HEK293 (cell line): ENCODE measurements at regions not wholly inside any gene's neighbourhood (a gene's known extent, or its start where the extent isn't known, plus 50 kb on each side); places are given as distances from the start of the nearest gene placed in this dataset.

Source experiments
- CTCF ChIA-PET: fragments of 350-600 bp; formaldehyde crosslinking; extraction: SDS; loops from one replicate; lab custom pipeline; 2021; ENCODE audit warnings: antibody characterized with exemption; lab: Yijun Ruan, JAX
- POLR2A ChIA-PET: fragments of 300-600 bp; formaldehyde crosslinking; extraction: SDS; loops from one replicate; lab custom pipeline; 2020; ENCODE audit warnings: antibody characterized with exemption, inconsistent platforms; lab: Yijun Ruan, JAX
- H3K27ac ChIP-seq: fragments of 200-500 bp; sonication (Bioruptor generic); 2 replicates; pipeline ENCODE4 v1.5.1; 2014; ENCODE audit warnings: low read depth, low read length, control low read depth, inconsistent platforms; ENCODE audit errors: extremely low read depth
- H3K36me3 ChIP-seq, 2 experiments: fragments of 200-500 bp in 1 of 2; sonication (Bioruptor generic) in 1 of 2; 1 replicate in 1 of 2; 2 replicates in 1 of 2; pipeline ENCODE4 v1.5.1; 2014 to 2017; ENCODE audit warnings: inconsistent platforms in 2 of 2, low read length in 2 of 2; ENCODE audit not compliant: control insufficient read depth in 2 of 2, insufficient read depth in 1 of 2
- H3K4me1 ChIP-seq: fragments of 200-500 bp; sonication (Bioruptor generic); 2 replicates; pipeline ENCODE4 v1.5.1; 2014; ENCODE audit warnings: mild to moderate bottlenecking, low read length, inconsistent platforms; ENCODE audit not compliant: control insufficient read depth, insufficient read depth
- H3K4me3 ChIP-seq: 2 replicates; pipeline ENCODE4 v1.5.1; 2011; ENCODE audit warnings: low read depth, mild to moderate bottlenecking, control low read depth, low read length, moderate library complexity
- H3K9me3 ChIP-seq: fragments of 200-500 bp; sonication (Bioruptor generic); 2 replicates; pipeline ENCODE4 v1.5.1; 2014; ENCODE audit warnings: low read depth, low read length, inconsistent platforms; ENCODE audit not compliant: control insufficient read depth, insufficient read depth
- BCL11A ChIP-seq: fragments of 450-650 bp; formaldehyde crosslinking; IDR thresholded peaks from 2 replicates; pipeline ENCODE4 v1.5.1; 2016; ENCODE audit warnings: low read depth, missing biosample characterization, missing genetic modification characterization
- GLI2 ChIP-seq: fragments of 450-650 bp; formaldehyde crosslinking; IDR thresholded peaks from 2 replicates; pipeline ENCODE4; 2017; ENCODE audit warnings: missing biosample characterization, missing genetic modification characterization, low read depth, borderline replicate concordance
- GLIS2 ChIP-seq: fragments of 450-650 bp; formaldehyde crosslinking; IDR thresholded peaks from 2 replicates; pipeline ENCODE4 v1.5.1; 2016; ENCODE audit warnings: missing biosample characterization, missing genetic modification characterization
- HOXD13 ChIP-seq: sonication (generic); formaldehyde crosslinking; IDR thresholded peaks from 2 replicates; pipeline ENCODE4 v1.8.0; 2022; ENCODE audit warnings: missing genetic modification reagents, borderline replicate concordance
- KLF9 ChIP-seq: fragments of 450-650 bp; formaldehyde crosslinking; IDR thresholded peaks from 2 replicates; pipeline ENCODE4 v1.5.1; 2016; ENCODE audit warnings: missing biosample characterization, missing genetic modification characterization, low read depth
- ZBTB8A ChIP-seq: fragments of 450-650 bp; formaldehyde crosslinking; IDR thresholded peaks from 2 replicates; pipeline ENCODE4 v1.5.1; 2016; ENCODE audit warnings: missing biosample characterization, missing genetic modification characterization
- ZEB2 ChIP-seq: fragments of 450-650 bp; formaldehyde crosslinking; IDR thresholded peaks from 2 replicates; pipeline ENCODE4 v1.5.1; 2016; ENCODE audit warnings: missing biosample characterization, missing genetic modification characterization
- ZNF16 ChIP-seq: fragments of 450-650 bp; formaldehyde crosslinking; IDR thresholded peaks from 2 replicates; pipeline ENCODE4 v1.5.1; 2016; ENCODE audit warnings: low read depth, missing biosample characterization, missing genetic modification characterization
- ZNF214 ChIP-seq: fragments of 450-650 bp; formaldehyde crosslinking; IDR thresholded peaks from 2 replicates; pipeline ENCODE4 v1.5.1; 2017; ENCODE audit warnings: missing biosample characterization, mild to moderate bottlenecking, missing genetic modification characterization, borderline replicate concordance
- ZNF23 ChIP-seq: fragments of 450-650 bp; formaldehyde crosslinking; IDR thresholded peaks from 2 replicates; pipeline ENCODE4 v1.5.1; 2016; ENCODE audit warnings: missing biosample characterization, missing genetic modification characterization, borderline replicate concordance
- ZNF324 ChIP-seq: fragments of 450-650 bp; formaldehyde crosslinking; IDR thresholded peaks from 2 replicates; pipeline ENCODE4 v1.5.1; 2016; ENCODE audit warnings: missing biosample characterization, missing genetic modification characterization
- ZNF394 ChIP-seq: fragments of 450-650 bp; formaldehyde crosslinking; IDR thresholded peaks from 2 replicates; pipeline ENCODE4 v1.5.1; 2016; ENCODE audit warnings: missing biosample characterization, missing genetic modification characterization, mild to moderate bottlenecking, moderate library complexity, borderline replicate concordance
- ZNF426 ChIP-seq: fragments of 450-650 bp; formaldehyde crosslinking; IDR thresholded peaks from 2 replicates; pipeline ENCODE4 v1.5.1; 2017; ENCODE audit warnings: missing biosample characterization, missing genetic modification characterization, mild to moderate bottlenecking, inconsistent platforms, moderate library complexity
- ZNF510 ChIP-seq: fragments of 450-650 bp; formaldehyde crosslinking; IDR thresholded peaks from 2 replicates; pipeline ENCODE4 v1.5.1; 2018; ENCODE audit warnings: mild to moderate bottlenecking, missing genetic modification characterization, missing biosample characterization; ENCODE audit not compliant: insufficient replicate concordance
- ZNF621 ChIP-seq: fragments of 450-650 bp; formaldehyde crosslinking; IDR thresholded peaks from 2 replicates; pipeline ENCODE4 v1.5.1; 2017; ENCODE audit warnings: missing biosample characterization, missing genetic modification characterization
- ZNF623 ChIP-seq: fragments of 450-650 bp; formaldehyde crosslinking; IDR thresholded peaks from 2 replicates; pipeline ENCODE4 v1.5.1; 2016; ENCODE audit warnings: missing biosample characterization, missing genetic modification characterization
- ZNF660 ChIP-seq: fragments of 450-650 bp; IDR thresholded peaks from 2 replicates; pipeline ENCODE4 v1.5.1; 2018; ENCODE audit warnings: missing biosample characterization, mild to moderate bottlenecking, missing genetic modification characterization
- TF ChIP-seq, protein P1 (sequence below): fragments of 450-650 bp; formaldehyde crosslinking; IDR thresholded peaks from 2 replicates; pipeline ENCODE4 v1.5.1; 2016; ENCODE audit warnings: missing biosample characterization, missing genetic modification characterization
- TF ChIP-seq, protein P2 (sequence below): sonication (generic); formaldehyde crosslinking; IDR thresholded peaks from 2 replicates; pipeline ENCODE4 v1.8.1; 2022; ENCODE audit warnings: mild to moderate bottlenecking, moderate library complexity, missing genetic modification reagents
- TF ChIP-seq, protein P3 (sequence below): fragments of 450-650 bp; formaldehyde crosslinking; IDR thresholded peaks from 2 replicates; pipeline ENCODE4 v1.5.1; 2016; ENCODE audit warnings: missing biosample characterization, missing genetic modification characterization
- TF ChIP-seq, protein P4 (sequence below): fragments of 450-650 bp; formaldehyde crosslinking; conservative IDR thresholded peaks from 2 replicates; pipeline ENCODE4 v1.5.1; 2016; ENCODE audit warnings: low read depth, missing biosample characterization, missing genetic modification characterization
- TF ChIP-seq, protein P5 (sequence below): fragments of 450-650 bp; formaldehyde crosslinking; IDR thresholded peaks from 2 replicates; pipeline ENCODE4 v1.5.1; 2016; ENCODE audit warnings: missing biosample characterization, missing genetic modification characterization

DNA sequence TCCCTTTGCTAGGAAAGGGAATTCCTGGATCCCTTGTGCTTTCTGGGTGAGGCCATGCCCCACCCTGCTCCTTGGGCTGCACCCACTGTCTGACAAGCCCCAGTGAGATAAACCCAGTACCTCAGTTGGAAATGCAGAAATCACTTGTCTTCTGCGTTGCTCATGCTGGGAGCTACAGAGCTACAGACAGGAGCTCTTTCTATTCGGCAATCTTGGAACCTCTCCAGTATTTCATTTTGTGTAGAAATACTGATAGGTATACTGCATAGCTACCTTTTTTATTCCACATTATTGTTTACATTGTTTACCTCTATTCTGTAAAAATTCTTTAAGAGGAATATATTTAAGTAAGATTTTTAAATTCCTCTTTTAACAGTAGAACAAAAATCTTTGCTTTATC is 302.5 kb upstream of the SLITRK5 start (continued):
- TF ChIP-seq, protein P1, sequence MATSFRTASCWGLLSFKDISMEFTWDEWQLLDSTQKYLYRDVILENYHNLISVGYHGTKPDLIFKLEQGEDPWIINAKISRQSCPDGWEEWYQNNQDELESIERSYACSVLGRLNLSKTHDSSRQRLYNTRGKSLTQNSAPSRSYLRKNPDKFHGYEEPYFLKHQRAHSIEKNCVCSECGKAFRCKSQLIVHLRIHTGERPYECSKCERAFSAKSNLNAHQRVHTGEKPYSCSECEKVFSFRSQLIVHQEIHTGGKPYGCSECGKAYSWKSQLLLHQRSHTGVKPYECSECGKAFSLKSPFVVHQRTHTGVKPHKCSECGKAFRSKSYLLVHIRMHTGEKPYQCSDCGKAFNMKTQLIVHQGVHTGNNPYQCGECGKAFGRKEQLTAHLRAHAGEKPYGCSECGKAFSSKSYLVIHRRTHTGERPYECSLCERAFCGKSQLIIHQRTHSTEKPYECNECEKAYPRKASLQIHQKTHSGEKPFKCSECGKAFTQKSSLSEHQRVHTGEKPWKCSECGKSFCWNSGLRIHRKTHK (tag by site-specific recombination) = no peak
- TF ChIP-seq BCL11A (tag by site-specific recombination) (no peak), ZBTB8A (tag by site-specific recombination) (no peak), ZNF510 (tag by site-specific recombination) (no peak), ZNF660 (no peak), ZNF16 (tag by site-specific recombination) (no peak), ZNF23 (no peak)
- TF ChIP-seq, protein P2, sequence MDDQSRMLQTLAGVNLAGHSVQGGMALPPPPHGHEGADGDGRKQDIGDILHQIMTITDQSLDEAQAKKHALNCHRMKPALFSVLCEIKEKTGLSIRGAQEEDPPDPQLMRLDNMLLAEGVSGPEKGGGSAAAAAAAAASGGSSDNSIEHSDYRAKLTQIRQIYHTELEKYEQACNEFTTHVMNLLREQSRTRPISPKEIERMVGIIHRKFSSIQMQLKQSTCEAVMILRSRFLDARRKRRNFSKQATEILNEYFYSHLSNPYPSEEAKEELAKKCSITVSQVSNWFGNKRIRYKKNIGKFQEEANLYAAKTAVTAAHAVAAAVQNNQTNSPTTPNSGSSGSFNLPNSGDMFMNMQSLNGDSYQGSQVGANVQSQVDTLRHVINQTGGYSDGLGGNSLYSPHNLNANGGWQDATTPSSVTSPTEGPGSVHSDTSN (CRISPR knock-in tag) = no peak

DNA sequence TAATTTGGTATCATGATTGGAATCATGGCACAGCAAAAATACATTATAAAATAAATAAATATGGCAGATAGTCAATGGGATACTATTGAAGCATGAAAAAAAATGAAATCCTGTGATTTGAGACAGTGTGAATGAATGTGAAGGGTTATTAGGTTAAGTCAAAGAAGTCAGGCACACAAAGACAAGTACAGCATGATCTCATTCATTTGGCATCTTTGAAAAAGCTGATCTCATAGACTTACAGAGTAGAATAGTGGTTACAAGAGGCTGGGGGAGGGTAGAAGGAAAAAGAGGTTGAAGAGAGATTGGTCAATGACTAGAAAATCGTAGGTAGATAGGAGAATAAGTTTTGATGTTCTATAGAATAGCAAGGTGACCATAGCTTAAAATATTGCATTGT is 295.1 kb upstream of the SLITRK5 start:
- no peak overlapping the region for H3K4me3 ChIP-seq
- no peak for TF ChIP-seq ZEB2 (tag by site-specific recombination)
- TF ChIP-seq ZNF510 (tag by site-specific recombination) = no peak
- no peak for TF ChIP-seq ZNF214 (tag by site-specific recombination)
- TF ChIP-seq ZNF394 (tag by site-specific recombination) = no peak
- TF ChIP-seq ZNF426 (tag by site-specific recombination) = no peak
- TF ChIP-seq ZNF623 (tag by site-specific recombination) = no peak
- TF ChIP-seq ZNF324 = no peak
- TF ChIP-seq ZNF621 (tag by site-specific recombination) = no peak
- TF ChIP-seq, protein P3, sequence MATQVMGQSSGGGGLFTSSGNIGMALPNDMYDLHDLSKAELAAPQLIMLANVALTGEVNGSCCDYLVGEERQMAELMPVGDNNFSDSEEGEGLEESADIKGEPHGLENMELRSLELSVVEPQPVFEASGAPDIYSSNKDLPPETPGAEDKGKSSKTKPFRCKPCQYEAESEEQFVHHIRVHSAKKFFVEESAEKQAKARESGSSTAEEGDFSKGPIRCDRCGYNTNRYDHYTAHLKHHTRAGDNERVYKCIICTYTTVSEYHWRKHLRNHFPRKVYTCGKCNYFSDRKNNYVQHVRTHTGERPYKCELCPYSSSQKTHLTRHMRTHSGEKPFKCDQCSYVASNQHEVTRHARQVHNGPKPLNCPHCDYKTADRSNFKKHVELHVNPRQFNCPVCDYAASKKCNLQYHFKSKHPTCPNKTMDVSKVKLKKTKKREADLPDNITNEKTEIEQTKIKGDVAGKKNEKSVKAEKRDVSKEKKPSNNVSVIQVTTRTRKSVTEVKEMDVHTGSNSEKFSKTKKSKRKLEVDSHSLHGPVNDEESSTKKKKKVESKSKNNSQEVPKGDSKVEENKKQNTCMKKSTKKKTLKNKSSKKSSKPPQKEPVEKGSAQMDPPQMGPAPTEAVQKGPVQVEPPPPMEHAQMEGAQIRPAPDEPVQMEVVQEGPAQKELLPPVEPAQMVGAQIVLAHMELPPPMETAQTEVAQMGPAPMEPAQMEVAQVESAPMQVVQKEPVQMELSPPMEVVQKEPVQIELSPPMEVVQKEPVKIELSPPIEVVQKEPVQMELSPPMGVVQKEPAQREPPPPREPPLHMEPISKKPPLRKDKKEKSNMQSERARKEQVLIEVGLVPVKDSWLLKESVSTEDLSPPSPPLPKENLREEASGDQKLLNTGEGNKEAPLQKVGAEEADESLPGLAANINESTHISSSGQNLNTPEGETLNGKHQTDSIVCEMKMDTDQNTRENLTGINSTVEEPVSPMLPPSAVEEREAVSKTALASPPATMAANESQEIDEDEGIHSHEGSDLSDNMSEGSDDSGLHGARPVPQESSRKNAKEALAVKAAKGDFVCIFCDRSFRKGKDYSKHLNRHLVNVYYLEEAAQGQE = no peak
- TF ChIP-seq HOXD13 (CRISPR knock-in tag) = no peak
- no peak for TF ChIP-seq ZNF16 (tag by site-specific recombination)
- no peak for TF ChIP-seq KLF9 (tag by site-specific recombination)
- no peak for TF ChIP-seq GLIS2 (tag by site-specific recombination)
- TF ChIP-seq, protein P4, sequence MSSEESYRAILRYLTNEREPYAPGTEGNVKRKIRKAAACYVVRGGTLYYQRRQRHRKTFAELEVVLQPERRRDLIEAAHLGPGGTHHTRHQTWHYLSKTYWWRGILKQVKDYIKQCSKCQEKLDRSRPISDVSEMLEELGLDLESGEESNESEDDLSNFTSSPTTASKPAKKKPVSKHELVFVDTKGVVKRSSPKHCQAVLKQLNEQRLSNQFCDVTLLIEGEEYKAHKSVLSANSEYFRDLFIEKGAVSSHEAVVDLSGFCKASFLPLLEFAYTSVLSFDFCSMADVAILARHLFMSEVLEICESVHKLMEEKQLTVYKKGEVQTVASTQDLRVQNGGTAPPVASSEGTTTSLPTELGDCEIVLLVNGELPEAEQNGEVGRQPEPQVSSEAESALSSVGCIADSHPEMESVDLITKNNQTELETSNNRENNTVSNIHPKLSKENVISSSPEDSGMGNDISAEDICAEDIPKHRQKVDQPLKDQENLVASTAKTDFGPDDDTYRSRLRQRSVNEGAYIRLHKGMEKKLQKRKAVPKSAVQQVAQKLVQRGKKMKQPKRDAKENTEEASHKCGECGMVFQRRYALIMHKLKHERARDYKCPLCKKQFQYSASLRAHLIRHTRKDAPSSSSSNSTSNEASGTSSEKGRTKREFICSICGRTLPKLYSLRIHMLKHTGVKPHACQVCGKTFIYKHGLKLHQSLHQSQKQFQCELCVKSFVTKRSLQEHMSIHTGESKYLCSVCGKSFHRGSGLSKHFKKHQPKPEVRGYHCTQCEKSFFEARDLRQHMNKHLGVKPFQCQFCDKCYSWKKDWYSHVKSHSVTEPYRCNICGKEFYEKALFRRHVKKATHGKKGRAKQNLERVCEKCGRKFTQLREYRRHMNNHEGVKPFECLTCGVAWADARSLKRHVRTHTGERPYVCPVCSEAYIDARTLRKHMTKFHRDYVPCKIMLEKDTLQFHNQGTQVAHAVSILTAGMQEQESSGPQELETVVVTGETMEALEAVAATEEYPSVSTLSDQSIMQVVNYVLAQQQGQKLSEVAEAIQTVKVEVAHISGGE (tag by site-specific recombination) = no peak
- TF ChIP-seq, protein P5, sequence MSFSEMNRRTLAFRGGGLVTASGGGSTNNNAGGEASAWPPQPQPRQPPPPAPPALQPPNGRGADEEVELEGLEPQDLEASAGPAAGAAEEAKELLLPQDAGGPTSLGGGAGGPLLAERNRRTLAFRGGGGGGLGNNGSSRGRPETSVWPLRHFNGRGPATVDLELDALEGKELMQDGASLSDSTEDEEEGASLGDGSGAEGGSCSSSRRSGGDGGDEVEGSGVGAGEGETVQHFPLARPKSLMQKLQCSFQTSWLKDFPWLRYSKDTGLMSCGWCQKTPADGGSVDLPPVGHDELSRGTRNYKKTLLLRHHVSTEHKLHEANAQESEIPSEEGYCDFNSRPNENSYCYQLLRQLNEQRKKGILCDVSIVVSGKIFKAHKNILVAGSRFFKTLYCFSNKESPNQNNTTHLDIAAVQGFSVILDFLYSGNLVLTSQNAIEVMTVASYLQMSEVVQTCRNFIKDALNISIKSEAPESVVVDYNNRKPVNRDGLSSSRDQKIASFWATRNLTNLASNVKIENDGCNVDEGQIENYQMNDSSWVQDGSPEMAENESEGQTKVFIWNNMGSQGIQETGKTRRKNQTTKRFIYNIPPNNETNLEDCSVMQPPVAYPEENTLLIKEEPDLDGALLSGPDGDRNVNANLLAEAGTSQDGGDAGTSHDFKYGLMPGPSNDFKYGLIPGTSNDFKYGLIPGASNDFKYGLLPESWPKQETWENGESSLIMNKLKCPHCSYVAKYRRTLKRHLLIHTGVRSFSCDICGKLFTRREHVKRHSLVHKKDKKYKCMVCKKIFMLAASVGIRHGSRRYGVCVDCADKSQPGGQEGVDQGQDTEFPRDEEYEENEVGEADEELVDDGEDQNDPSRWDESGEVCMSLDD = no peak
- TF ChIP-seq GLI2 (tag by site-specific recombination) = no peak
- TF ChIP-seq, all 188 proteins: peak for 0
- Histone ChIP-seq H3K9me3 (no peaks in the 10 kb centered on the region), H3K27ac (no peak overlapping the region), H3K4me1 (no peaks in the 10 kb centered on the region), H3K36me3 (no peaks in the 10 kb centered on the region)
- POLR2A ChIA-PET = no interaction called here
- CTCF ChIA-PET = interaction anchor here (0.6 kb wide), 1 partner anchor 59 kb away, joined by 3 read pairs; no protein-coding TSS in a partner anchor
